ENCODE measurements at regions not wholly inside any gene's neighbourhood (a gene's known extent, or its start where the extent isn't known, plus 50 kb on each side); places are given as distances from the start of the nearest gene placed in this dataset.
"Not testable (repeated sequence)": the region's sequence is repeated elsewhere in the genome, so short reads cannot be mapped to it uniquely, and the experiment has no call there.

DNA sequence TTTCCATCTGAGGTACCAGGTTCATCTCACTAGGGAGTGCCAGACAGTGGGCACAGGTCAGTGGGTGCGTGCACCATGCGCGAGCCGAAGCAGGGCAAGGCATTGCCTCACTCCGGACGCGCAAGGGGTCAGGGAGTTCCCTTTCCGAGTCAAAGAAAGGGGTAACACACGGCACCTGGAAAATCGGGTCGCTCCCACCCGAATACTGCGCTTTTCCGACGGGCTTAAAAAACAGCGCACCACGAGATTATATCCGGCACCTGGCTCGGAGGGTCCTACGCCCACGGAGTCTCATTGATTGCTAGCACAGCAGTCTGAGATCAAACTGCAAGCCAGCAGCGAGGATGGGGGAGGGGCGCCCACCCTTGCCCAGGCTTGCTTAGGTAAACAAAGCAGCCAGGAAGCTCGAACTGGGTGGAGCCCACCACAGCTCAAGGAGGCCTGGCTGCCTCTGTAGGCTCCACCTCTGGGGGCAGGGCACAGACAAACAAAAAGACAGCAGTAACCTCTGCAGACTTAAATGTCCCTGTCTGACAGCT is 242.5 kb downstream of the CYLC2 start:
- not testable (repeated sequence) for DNase-seq (ENCODE audit: low read depth)

DNA sequence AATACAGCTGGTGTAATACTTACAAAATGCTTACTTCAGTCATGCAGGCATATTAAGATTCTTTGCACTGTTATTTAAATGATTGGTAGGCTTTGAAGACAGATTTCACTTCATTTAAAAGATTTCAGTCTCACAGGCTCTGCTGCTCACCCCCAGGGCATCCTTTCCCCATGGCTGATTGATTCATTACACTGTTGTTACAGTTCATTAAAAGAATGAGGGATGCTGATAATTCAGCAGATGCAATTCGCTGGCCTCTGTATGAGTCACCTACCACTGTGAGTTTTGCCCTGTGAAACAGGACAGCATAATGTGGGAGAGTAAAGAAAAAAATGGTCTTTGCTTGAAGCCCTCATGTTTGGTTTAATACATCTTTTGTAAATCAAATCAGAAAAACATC is 246.9 kb downstream of the CYLC2 start:
- peak; percentile 24 for DNase-seq (ENCODE audit: low read depth)

DNA sequence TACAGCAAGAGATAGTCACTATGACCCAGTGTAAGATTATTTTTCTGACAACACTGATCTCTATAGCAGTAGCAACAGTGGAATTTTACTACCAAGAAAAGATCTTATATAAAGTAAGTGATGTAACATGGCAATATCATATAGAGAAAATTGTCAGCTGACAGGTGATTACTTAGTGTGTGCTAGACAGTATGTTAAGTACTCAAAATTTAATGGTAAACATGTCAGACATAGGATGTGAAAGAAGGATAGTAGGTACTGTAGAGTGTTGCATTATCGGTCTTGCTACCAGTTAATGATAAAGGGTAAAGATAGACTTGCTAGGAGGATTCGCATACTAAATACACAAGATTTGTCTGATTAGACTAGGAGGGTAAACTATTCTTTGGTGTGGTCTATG is 247.4 kb downstream of the CYLC2 start:
- DNase-seq (ENCODE audit: low read depth), result no peak

DNA sequence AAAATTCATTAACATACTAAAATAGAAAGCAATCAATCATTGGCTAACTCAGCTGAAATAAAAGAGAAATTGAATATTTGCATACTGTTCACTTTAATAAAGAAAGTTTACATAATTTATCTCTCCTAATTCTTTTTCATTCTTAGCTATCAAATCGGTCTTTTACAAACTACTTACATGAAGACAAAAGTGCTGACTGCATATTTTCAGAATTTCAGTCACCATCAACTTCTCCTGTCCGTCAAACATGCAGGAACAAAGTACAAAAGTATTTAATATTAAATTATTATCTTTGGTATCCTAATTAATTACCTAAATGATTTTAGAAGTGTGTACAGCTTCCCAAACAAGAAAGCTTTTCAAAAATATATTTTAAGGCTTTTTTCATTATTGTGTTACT is 248.4 kb downstream of the CYLC2 start:
- no peak for DNase-seq (ENCODE audit: low read depth)

DNA sequence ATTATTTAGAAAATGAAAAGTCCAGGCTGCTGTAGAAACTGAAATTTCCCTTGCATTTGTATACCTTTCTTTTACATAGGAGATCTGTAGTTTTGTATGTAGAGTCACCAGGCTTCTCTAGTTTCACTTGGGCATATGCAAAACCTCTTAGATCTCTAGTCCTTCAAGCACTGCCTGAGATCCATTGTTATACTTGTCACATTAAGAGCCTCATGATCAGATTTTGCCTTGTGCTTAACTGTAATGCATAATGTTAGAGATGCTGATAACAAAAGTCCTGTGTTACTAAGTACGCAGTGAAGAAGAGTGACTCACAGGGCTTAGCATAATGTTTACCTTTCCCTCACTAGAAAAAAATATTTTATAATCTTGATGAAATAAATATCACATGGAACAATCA is 250.2 kb downstream of the CYLC2 start:
- no peak for DNase-seq (ENCODE audit: low read depth)

DNA sequence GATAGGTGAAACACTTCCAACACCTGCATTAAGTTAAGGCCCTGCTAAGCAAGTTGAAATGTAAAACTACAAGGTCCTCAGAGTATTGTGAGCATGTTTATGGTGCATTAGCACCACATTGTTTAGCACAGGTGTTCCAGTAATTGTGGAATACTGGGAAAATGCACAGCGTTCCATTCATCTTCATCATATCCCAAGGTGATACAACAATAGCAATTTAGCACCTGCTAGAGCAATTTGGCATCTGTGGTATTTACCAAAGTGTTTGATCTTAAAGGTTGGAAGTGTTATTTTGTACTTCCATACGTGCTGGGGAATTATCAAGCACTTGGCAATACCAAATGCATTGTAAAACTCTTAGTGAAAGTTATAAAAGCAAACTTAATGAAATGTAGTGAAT is 266.8 kb downstream of the CYLC2 start:
- no peak for DNase-seq (ENCODE audit: low read depth)

DNA sequence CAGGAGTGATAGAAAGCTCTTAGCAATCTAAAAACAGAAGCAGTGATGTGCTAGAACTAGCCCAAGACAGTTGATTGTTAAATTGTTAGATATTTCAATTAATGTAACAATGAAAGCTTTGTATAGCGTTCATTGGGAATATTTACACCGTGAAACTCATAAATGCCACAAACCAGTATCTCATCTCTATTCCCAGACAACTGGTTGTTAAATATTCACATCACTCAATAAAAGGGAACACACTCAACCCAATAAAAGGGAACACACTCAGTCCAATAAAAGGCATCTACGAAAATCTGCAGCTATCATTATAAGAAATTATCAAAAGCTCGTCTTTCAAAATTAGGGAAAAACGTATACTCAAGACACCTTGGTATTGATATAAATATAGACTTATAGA is 270.9 kb downstream of the CYLC2 start:
- no peak for DNase-seq (ENCODE audit: low read depth)

DNA sequence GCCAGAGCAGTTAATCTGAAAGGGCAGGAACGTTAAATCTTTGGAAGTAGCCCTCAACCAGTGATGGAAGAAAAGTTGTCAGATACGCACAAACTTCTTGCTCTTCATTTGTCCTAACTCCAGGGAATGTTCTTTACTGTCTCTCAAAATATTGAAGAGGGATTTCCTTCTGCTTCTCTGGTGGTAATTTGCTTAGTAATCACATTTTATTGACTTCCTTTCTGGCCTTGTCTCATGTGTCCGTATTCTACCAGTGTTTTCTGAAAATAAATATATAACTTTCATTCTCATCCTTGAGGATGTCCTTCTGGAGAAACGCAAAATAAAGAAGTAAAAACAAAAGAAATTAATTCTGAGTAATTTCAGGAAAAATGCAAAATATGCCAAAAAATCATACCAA is 282.1 kb downstream of the CYLC2 start:
- no peak for DNase-seq (ENCODE audit: low read depth)

DNA sequence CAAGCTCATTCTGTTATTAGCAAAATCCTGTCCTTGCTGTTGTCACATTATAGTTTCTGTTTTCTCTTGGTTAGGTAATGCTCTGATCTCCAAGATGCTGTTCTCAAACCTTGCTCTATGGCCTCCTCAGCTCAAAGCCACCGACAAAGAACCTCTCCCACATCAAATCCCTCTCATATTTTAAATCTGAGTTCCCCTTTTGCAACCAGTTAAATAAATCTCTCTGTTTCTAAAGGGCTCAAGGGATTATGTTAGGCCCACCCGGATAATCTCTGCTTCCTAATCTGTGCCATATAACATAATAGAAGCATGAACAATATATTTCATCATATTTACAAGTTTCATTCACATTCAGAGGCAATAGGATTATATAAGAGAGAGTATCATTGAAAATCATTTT is 286.0 kb downstream of the CYLC2 start:
- no peak for DNase-seq (ENCODE audit: low read depth)

DNA sequence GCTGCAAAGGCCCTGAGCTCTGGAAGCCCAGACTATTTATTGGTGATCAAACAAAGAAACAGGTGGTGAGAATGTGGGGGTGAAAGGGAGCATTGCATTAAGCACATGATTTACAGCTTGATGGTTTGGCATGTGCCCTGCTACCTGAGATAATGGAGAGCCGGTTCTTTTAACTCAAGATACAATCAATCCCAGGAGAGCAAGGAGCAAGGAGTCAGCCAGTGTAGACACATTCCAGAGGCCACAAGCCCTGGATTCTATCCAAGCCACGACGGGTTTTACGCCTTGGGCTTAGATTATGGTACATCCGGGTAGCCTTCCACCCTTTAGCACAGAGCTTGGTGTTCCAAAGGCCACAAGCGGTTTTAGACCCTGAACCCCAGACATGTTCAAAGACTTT is 292.2 kb downstream of the CYLC2 start:
- DNase-seq (ENCODE audit: low read depth), result no peak

DNA sequence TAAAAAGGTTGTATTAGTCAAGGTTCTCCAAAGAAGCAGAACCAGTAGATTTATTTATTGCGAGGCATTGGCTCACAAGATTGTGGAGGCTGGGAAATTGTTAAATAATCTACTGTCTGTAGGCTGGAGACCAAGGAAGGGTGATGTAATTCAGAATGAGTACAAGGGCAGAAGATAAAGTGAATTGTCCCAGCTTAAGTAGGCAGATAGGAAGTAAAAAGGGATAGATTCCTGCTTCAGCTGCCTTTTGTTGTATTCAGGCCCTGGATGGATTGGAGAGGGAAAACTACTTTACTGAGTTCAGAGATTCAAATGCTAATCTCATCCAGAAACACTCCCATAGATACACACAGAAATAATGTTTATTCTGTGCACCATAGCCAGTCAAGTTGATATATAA is 301.1 kb downstream of the CYLC2 start:
- DNase-seq (ENCODE audit: low read depth), result no peak

DNA sequence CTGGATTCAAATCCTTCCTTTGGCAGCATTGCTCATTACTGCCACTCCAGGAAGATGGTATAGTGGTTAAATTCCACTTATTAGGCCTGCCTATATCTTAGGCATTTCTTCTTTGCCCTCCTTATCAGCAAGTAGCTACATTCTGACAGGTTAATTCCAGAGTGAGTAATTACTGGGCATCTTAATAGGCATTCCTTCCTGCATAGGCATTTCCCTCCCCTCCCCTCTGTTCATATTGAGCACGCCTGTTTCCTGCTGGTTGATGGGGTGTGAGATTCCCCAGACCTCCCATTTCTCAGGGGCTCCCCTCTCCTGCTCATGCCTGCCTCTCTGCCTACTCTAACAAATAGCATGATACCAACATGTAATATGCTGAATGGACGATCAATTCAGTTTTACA is 305.9 kb downstream of the CYLC2 start:
- DNase-seq (ENCODE audit: low read depth), result no peak

DNA sequence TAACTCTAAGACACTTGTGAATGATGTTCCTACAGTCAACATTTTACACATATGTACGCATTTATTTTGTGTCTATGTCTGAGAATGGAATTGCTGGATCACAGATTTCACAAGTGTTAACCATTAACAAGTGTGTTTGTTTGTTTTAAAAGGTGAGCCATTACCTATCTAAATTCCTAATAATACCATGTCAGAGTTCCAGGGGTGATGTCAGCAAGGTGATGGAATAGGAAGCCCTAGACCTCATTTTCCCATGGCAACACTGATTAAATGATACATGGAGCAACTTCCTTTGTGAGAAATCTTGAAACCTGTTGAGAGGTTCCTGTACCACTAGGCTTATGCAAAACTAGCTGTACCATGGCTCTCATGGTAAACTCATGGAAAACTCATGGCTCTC is 309.7 kb downstream of the CYLC2 start:
- DNase-seq (ENCODE audit: low read depth), result no peak

DNA sequence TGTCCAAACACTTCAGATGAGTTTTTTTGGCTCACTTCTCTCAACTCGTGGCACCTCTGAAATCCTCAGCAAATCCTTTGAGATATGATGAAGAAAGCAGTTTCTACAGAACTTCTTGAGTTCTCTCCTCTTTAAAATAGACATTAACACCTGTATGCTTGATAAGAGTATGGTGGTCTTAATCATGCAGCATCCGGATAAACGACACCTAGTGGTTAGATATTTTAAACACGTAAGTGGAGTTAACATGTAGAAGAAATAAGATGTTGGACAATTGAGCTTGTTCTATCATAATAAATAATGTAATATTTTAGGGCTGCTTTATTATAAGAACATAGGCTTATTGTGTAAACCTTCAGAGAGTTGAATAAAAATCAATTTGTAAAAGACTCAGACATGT is 324.8 kb downstream of the CYLC2 start:
- no peak for DNase-seq (ENCODE audit: low read depth)

DNA sequence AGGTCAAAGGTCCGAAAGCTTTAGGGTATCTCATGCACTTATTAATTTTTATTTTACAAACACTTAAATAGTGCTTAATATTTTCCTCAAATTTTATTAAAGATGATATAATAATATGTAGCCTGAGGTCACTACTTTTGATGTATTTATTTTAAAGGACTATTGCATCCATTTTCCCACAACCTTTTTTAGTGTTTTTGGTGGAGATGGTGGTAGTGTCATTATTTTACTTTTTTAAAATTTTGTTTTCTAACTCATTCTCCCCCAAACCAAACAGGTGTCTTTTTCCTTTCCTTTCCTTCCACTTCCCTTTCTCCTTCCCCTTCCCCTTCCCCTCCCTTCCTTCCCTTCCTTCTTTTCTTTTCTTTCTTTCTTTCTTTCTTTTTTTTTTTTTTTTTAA is 328.6 kb downstream of the CYLC2 start:
- no peak for DNase-seq (ENCODE audit: low read depth)

DNA sequence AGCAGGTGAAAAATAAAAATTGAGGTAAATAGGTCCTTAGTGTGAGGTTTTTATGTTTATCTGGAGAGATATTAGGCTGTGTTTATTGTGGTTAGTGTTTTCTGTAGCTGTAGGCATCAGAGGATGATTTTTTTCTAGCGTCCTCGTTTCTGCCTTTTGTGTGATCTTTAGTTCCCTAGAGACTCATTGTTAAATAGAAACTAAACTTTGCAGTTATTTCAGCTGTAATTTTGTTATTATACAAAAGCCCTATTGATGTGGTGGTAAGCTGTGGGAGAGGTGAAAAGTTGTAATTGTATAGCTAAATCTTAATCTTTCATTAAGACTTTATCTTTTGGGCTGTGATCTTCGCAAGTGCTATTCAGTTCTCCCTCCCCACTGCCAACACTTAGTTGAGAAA is 340.3 kb downstream of the CYLC2 start:
- DNase-seq (ENCODE audit: low read depth), result no peak

DNA sequence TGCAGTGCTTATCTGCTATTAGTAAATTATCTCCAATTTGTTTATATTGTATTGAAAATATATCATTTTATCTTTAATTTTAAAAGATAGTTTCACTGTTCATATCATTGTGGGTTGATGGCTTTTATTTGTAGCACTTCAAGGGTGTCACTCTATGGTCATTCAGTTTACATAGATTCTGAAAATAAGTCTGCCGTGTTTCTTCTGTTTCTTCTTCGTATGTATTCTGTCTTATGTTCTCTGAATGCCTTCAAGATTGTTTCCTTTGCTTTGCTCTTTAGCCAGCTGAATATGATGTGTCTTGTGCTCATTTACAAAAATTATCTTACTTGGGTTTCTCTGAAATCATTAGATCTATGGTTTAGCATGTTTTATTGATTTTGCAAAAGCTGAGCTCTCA is 359.9 kb downstream of the CYLC2 start:
- DNase-seq (ENCODE audit: low read depth), result no peak

DNA sequence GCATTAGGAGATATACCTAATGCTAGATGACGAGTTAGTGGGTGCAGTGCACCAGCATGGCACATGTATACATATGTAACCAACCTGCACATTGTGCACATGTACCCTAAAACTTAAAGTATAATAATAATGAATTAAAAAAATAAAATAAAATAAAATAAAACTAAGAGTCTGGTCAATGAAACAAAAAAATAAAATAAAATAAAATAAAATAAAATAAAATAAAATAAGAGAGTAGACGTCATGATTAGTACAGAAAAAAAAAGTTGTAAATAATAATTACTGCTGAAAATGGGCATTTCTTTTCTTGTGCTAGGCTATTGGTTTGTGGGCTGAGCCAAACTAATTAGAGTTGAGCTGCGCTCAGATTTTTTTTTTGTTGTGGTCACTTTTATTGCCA is 362.8 kb downstream of the CYLC2 start:
- DNase-seq (ENCODE audit: low read depth), result not testable (repeated sequence)

DNA sequence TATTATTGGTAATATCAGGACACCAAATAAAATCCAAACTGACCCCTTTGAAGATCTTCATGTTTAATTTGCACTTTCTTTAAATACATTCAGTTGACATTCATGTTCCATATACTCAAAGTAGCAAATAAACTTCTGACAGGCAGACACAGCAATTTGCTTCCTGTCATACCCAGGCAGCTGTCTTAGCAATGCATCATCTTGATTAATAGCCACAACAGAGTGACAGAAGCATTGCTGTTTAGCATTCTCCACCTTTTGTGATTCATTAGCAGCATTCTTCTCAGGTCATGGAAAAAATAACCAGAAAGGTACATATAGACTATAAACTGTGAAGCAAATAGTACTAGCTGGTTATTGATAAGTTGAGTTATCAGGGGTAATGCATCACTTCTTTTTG is 366.8 kb downstream of the CYLC2 start:
- DNase-seq (ENCODE audit: low read depth), result no peak

DNA sequence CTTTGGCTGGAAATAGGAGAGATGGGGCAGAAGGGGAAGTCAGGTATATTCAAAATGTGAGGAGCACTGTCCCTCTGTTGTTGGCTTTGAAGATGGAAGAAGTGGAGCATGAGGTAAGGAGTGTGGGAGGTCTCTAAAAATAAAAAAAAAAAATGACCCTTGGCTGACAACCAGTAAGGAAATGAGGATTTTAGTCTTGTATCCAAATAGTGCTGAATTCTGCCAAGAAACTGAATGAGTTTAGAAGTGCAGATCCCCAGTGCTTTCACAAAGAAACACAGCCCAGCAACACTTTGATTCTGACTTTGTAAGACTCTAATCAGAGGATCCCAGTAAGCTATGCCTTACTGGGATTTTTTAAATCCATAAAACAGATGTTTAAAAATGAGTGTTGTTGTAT is 367.9 kb downstream of the CYLC2 start:
- DNase-seq (ENCODE audit: low read depth), result no peak

DNA sequence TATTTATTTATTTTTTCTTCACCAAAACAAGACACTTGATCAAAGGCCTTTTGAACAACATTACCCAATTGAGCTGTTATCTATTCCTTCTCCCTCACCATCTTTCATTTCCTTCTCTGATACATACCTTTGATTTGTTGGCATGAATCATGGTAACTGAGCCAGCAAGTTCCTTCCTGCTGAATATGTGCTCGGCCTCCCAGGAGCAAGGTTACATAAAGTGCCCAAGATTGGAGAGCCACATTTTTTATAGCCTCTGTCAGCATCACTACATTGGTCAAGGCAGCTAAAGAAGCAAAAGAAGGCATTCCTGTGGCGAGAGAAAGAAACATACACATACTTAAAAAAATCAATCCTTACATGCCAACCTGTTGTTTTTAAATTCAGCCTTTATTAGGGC is 369.6 kb downstream of the CYLC2 start:
- DNase-seq (ENCODE audit: low read depth), result no peak

DNA sequence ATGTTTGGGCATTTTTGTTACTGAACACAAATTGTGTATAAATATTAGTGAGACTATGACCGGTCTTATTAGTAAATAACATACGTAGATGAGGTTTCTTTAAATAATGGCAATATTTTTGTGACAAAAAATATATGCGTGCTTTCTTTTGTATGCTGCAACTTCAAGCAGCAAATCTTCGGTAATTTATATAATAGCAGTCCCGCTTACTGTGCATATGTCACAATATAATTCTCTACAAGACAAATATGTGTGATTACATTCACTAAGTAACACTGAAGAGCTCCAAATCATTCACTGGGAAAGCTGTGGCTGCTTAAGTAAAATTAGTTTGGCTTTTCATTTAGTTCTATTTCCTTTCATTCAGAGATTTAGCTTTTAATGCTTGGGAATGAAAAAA is 376.0 kb downstream of the CYLC2 start:
- DNase-seq (ENCODE audit: low read depth), result no peak

DNA sequence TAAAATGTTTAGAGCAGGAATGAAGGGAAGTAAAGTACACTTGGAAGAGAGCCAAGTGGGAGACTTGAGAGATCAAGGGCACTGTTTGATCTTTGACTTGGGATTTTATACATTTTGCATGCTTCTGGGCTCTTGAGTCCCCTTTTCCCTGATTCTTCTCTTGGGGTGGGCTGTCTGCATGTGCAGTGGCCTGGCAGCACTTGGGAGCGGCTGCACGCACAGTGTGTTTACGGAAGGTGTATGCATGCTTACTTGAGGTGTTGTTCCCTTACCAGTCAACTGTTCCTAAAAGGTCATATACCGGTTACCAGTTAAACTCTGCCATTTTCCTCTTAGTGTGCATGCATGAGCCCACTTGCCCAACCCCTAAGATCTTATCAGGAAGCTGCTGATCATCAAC is 377.7 kb downstream of the CYLC2 start:
- no peak for DNase-seq (ENCODE audit: low read depth)

DNA sequence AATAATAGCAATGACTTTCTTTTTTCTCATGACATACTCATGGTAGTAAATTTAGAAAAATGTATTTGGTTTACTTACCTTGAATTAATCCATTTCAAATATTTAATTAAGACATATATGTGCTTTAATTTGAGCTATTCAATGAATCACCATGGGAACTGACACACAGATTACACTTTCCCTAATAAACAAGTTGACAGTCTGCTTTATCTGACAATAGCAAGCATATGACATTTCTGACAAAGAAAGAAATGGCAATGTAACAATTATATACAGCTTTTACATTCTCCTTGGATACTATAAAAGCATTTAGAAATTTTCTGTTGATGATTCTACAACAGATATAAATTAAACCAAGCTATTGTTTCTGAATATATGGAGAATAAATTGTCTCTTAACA is 382.5 kb downstream of the CYLC2 start:
- DNase-seq (ENCODE audit: low read depth), result no peak

Measured in RPMI7951 (cell line).